ENCODE measurements at regions not wholly inside any gene's neighbourhood (a gene's known extent, or its start where the extent isn't known, plus 50 kb on each side); places are given as distances from the start of the nearest gene placed in this dataset.

- TF ChIP-seq SUZ12 (IDR thresholded peaks at IDR 0.05; ENCODE audit: extremely low read depth, insufficient read depth, insufficient read length) (no peak), ZNF274 (IDR thresholded peaks at IDR 0.05; ENCODE audit: low read depth, low read length) (no peak), YY1 (IDR thresholded peaks at IDR 0.05; ENCODE audit: insufficient read depth, insufficient read length) (no peak)
These were observed 242.7 kb downstream of the SAMD5 start for GRCh38 chr6:147751232-147751631.

All from NT2/D1 (cell line).